ENCODE measurements at regions not wholly inside any gene's neighbourhood (a gene's known extent, or its start where the extent isn't known, plus 50 kb on each side); places are given as distances from the start of the nearest gene placed in this dataset.

DNA sequence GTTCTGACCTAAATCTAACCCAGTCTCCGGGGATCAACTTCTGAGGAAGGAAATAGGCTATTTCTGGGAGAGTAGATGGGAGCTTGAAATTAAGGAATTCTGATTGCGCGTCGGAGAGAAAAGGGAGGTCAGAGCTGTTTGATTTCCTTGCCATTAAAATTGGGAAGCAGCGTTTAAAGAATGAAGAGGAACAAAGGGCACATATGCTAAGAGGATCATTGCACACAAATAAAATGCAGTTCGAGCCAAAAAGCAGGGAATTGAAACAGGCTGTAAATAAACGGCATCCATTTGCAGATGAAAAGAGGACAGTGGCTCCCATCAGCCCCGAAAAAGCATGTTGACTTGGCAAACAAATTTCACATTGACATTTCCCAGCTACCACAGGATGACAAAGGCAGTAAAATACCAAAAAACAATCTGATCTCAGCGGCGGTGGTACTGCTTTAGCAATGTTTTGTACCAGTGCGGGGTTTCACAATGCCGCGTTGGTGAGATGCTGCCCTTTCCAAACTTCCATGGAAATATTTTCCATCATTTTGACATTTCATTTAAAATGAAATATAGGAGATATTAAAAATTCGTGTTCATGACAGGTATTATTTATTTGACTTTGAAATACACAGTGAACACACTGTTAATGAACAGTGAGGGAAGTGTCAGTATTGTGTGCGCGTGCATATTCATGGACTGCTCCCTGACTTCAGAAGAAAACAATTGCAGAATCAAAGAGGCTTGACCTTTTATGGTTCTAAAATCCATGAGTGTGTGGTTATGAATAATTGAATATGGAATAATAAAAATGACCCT lies 108.8 kb downstream of the SQOR start:
- DNase-seq = no peak

DNA sequence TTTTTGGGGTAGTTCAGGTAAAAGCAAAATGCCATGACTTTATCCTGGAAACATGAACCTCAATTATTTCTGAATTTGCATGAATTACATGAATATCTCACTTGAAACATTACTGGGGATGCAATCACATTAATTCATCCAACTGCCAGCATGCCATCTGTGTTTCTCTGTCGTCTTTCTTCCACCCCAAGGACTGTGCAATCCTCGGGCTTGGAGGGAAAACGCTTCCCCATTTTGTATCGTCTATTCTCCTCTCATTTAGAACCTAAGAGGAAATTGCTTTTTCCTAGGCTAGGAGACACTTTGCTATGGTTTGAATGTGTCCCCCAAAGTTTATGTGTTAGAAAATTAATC lies 109.4 kb downstream of the SQOR start:
- DNase-seq = no peak

DNA sequence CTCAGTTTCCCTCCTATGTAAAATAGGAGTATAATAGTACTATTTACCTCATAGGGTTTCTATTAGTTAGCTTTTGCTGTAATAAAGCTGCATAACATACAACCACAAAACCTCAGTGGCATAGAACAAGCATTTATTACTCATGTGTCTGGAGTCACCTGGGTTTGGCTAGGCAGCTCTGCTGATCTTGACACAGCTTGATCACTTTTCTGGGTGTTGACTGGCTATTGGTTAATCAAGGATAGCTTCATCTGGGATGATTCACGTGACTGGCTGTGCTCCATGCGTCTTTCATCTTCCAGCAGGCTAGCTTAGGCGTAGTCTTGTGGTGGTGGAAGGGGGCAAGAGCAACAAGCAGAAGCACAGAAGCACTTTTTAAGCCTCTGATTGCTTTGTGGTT lies 112.6 kb downstream of the SQOR start:
- no peak for DNase-seq

DNA sequence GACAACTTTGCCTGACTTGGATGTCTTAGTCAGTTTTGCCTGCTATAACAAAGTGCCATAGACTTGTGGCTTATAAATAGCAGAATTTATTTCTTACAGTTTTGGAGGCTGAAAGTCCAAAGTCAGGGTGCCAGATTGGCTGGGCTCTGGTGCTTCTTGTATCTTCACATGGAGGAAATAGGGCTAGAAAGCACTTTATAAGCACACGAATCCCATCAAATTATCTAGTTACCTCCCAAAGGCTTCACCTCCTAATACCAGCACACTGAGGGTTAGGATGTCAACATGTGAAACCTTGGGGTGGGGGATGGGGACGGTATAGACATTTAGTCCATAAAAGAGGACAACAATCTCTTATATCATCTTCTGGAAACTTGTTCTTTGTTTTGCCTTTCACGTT lies 116.8 kb downstream of the SQOR start:
- no peak for DNase-seq

GRCh38 chr15:45759936-45760335 lies 125.1 kb downstream of the SQOR start:
- no peak for DNase-seq

DNA sequence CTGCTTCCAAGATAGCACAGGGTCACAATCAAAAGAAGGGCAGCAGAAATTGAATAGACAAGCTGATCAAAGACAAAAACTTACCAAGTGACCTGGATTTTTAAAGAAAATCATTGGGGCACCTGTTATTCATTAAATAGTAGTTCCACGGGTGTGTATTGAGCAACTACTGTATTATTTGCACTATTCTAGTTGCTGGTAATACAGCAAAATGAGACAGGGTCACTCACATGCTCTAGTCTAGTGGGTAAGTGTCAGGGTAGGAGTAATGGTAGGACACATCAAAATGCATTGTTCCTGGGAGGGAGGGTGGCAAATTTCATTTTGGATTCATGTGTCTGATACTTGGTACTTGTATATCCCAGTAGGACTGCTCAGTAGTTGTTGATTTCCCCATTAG lies 127.9 kb downstream of the SQOR start:
- DNase-seq = no peak

DNA sequence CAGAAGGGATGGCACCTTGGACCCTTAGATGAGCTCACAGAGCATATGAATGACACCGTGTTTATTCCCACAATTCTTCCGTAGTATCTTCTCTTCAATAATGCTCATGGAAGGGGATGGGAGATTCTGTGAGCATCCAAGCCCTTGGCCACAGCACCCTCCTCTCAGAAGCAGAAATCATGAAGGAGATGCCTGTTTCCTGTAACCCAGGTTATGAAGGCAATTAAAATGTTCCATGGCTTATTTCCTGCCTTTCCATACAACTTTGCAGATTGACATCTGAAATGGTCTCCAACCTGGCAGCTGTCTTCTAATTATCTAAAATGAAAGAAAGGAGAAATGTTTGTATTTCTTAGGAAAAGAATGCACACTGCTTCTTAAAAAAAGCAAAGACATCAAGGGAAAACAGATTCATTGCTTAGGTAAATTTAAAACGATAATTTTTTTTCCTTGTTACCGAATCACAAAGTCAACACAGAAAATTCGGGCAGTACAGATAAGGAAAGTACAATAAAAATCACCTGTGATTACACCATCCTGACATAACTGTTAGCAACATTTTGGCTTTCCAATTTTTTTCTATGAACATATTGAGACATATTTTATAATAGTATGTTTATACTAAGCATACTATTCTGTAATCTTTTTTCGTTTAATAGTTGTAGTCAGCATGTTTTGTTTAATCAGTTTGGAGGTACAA lies 128.5 kb downstream of the SQOR start:
- no peak for DNase-seq

DNA sequence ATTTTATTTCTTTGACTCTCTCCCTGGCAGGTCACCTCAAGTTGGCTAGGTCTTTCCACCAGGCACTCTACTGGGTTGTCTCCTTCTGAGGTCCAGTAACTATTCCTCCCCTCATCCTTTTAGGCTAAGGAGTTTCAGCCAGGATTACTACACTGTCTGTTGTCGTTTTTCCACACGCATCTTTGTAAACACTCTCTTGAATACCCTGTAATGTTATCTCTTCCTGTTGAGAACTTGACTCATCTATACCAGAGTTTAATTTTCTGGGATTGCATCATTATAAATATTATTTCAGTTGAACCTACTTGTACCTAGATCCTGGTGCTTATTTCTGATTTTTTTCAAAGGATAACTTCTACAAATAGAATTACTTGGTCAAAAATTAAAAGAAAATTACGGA lies 138.3 kb downstream of the SQOR start:
- no peak for DNase-seq

GRCh38 chr15:45776772-45777171 lies 141.9 kb downstream of the SQOR start:
- DNase-seq = no peak

- no peak for DNase-seq
Measured at GRCh38 chr15:45777781-45778180, 143.0 kb downstream of the SQOR start.

GRCh38 chr15:45780352-45780751 lies 145.5 kb downstream of the SQOR start:
- no peak for DNase-seq

GRCh38 chr15:45784656-45785055 lies 149.8 kb downstream of the SQOR start:
- DNase-seq = no peak

GRCh38 chr15:45785897-45786296 lies 151.1 kb downstream of the SQOR start:
- DNase-seq = no peak

DNA sequence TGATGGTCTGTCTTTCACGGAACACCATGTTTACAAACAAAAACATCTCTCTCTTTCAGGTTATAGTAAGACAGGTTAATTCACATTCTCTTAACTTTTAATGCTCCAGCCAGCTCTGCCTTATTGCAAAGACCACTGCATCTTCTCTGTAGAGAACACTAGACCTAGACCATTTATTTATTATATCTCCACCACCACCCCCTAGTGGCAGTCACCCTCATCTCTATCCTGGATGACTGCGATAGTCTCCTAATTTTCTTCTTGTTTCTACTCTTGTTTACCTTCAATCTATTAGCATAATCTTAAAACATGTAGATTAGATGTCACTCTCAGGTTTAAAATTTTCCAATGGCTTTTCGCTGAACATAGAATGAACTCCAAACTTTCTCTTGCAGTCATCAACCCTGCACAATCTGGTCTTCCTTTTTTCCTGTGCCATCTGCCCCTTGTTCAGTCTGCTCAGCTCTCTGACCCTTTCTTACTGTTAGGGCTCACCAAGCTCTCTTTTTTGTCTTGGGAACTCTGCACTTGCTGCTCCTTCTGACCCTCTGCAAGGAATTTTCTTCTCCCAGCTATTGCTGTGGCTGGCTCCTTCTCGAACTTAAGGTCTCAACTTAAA lies 155.6 kb downstream of the SQOR start:
- peak; percentile 25 for DNase-seq

- DNase-seq = no peak
Measured at GRCh38 chr15:45794304-45794703, 159.5 kb downstream of the SQOR start.

GRCh38 chr15:45794712-45795439 lies 160.0 kb downstream of the SQOR start:
- no peak for DNase-seq

- peak; percentile 6 for DNase-seq
Measured at GRCh38 chr15:45795440-45796069, 160.7 kb downstream of the SQOR start.

DNA sequence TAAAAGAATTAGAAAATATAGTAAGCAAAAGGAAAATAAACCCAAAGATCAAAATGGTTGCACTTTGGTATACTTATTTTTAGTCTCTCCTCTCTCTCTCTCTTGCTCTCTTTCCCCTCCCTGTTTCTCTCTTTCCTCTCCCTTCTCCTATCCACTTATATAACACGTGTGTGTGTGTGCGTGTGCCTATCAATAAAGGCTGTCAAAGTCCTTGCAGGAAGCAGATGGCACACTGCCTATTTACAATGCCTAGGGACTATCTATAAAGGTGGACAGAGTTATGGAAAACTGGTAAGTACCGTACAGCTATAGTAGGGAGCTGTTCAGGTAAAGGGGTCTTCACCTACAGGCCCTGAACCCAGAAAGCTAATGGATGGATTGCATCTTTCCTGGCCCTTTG lies 161.6 kb downstream of the SQOR start:
- no peak for DNase-seq

- DNase-seq = no peak
Measured at GRCh38 chr15:45799508-45799907, 164.7 kb downstream of the SQOR start.

DNA sequence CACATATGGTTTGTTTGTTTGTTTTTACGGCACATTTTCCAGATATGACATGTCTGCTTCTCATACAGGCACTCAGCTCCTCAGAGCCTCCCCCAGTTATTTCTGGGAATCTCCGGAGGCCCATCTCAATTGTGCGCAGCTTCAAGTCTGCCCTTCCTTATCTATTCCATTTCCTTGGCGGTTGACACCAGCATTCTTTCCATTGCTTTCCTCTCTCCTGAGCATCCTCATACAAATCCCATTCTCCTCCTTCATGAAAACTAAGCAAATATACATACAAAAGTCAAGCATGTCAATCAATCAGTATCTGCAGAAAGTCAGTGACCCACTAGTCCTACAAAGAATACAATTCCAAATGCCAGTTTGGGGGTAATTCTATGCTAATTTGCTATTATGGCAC lies 166.7 kb downstream of the SQOR start:
- DNase-seq = no peak

GRCh38 chr15:45802140-45802539 lies 167.3 kb downstream of the SQOR start:
- no peak for DNase-seq

DNA sequence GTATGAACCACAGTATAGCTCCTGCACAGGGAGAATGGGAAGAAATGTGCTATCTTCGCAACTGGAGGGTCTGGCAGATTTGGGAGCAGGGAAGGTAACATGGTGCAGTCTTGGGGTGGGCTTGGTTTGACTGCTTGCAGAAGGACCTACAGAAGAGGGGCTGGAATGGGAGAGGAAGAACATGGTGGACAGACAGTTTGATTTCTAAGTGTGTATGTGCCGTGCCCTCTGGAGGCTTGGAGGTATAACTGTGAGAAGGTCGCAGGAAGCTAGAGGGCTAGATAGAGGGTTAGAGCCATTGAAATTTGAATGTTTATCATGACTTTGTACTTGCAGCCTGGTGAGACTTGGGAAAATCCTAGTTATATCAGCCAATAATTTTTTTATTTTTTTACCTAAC lies 169.2 kb downstream of the SQOR start:
- DNase-seq = no peak

DNA sequence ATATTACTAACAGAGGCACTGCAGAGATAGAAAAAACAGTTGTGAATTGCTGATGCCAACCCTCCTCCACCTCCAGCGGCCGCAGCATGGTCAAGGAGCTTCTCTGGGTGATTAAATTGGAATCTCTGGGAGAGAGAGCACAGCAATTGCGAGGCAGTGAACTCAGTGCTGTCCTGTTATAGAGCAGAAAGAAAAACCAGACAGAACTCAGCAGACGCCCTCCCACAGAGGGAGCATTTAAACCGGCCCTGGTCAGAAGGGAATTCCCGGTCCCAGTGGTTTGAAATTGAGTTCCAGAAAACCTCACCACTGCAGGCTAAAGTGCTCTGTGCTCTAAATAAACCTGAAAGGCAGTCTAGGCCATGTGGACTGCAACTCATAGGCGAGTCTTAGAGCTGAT lies 175.4 kb downstream of the SQOR start:
- no peak for DNase-seq

Measured in activated CD4-positive, alpha-beta T cell treated with anti-CD3 and anti-CD28 coated beads for 48 hours (primary cell).